Stimulated activated CD8-positive, alpha-beta memory T cell treated with anti-CD3 and anti-CD28 coated beads, Interleukin-4, amount 100 ng/mL, for 1 hour (primary cell): ENCODE measurements at regions not wholly inside any gene's neighbourhood (a gene's known extent, or its start where the extent isn't known, plus 50 kb on each side); places are given as distances from the start of the nearest gene placed in this dataset.

ENCODE experiments used
- DNase-seq, 2 donors: peaks; one replicate each; pipeline ENCODE4 v3.0.0-alpha.2; 2020; ENCODE audit warnings: low read depth in 2 of 2, low spot score in 1 of 2

DNA sequence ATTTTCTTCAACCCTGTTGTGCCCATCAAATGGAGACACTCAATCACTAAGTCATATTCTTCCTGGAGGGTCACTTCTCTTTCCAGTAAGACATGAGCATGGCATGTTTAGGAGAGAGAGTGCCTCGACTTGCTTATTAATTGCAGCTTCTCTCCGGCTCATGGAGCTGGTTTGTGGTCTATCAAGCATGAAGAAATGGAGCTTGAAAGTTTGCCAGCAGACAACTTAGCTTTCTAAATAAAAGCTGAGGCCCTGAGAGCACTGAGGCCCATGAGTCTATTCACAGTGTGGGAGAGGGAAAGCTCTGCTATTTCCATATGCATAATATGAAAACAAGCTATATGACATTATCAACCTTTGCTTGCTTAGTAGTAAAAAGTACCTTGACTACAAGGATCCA is 378.5 kb downstream of the FGF9 start:
- DNase-seq = no peak

DNA sequence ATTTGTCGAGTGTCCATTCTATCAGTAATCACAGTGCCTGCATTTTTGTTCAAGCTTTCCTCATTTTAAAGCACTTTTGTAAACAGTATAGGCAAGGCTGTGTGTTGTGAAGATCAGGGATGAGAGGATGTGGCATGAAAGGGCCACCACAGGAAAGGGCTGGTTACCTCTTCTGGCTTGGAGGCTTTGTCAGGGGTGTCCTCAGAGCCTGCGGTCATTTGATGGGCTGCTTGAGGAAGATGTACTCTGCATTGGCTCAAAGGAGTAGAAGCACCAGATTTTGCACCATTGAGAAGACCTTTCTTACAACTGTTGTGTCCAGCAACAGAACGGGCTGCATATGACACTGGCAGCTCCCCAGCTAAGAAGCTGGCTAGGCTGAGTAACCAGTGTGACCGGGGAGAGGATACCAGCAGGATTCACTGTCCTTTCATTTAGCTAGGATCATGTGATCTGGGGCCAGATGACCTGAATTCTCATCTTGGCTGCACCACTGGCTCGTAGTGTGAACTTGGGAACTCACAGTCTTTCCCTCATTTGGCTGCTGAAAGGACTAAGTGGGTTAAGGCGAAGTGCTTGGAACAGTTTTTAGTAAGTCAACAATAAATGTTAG is 380.2 kb downstream of the FGF9 start:
- DNase-seq = no peak

DNA sequence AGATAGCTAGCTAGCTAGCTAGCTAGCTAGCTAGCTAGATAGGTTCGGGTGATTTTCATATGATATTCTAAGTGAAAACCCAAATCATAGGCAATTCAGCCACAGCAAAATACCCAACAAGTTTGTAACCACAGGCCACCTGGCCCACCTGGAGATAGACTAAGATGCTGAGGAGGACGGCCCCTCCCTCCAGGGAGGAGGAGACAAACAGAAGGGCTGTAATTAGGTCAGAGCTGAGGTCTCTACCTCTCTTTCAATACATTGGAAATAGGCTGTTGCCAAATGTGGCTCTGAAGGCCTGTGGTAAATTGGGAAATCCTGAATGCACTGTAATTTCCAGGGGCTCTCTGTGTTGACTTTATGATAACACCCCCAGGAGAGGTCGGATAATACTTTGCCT is 382.2 kb downstream of the FGF9 start:
- DNase-seq = no peak

DNA sequence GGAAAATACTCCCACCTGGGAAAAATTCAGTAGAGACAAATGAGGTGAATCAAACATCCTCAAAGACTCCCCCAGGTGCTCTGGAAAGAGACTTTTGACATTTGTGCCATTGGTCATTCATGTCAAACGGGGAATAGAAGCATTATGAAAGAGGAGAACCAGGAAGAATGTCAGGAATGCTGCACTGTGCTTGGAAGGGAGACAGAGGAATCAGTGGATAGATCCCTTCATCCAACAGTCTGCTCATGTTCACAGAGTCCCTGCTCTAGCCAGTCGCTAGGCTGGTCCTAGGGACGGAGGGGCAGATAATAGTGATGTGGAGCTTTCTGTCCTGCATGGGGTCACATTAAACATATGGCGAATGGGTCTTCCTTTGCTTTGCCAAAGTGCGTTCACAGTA is 384.4 kb downstream of the FGF9 start:
- DNase-seq = no peak

DNA sequence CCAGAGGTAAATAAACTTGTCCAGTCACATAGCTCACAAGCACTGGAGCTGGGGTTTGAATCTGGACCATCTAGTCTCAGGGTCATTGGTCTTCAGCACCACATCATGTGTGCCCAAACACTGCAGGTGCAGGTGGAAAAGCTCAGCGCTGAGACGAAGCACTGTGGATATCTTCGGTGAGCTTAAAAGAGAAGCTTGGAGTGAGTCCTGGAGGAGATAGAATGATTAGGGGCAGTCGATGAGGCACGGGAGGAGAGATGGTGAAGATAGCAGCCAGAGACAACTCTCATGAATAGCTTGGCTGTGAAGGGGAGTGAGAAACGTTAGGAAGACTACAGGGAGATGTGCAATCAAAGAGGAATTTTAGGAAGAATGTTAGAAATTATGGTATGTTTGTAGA is 389.3 kb downstream of the FGF9 start:
- no peak for DNase-seq

DNA sequence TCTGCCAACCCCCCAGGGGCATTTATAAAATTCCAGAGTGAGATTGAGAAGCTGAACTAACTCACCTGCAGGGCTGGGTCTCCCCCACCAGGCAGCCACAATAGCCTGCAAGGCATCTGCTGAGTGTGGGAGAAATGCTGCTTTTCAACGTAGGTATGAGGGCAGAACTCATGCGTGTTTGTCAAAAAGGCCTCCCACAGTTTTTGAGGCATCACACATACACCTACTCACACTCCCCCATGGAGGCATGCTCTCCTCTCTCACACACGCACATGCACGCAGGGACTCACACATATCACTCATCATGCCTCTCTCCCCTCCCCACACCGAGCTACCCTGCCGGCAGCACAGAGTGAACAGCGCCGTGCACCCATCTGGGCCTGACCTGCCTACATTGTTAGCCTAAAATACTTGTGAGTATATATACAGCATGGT is 390.5 kb downstream of the FGF9 start:
- DNase-seq = peak in 1 of 2 donors; percentile 13

DNA sequence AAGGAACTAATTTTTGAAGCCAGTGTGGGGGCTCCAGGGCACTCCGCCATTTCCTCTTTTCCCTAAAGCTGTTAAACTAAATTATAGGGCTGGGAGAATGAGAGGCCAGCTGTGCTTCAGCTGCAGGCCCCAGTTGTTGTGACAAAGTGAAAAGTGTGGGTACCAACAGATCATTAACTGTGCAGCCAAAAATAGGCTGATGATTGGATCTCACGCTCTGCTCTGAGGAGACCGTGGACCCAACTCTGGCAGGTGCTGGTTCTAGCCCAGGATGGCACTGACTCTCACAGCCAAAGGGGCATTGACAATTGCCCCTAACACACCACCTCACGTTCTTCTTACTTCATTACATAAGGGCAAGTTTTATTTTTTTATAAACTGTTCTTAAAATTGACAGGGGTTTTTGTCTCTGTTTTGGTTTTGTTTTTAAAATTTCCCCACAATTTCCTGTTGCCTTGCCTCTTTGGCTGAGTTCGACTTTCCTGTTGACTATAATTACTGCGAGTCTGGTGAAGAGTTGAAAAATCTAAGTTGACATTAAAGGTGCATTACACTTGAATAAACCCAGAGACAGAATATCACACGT is 391.0 kb downstream of the FGF9 start:
- DNase-seq = no peak

DNA sequence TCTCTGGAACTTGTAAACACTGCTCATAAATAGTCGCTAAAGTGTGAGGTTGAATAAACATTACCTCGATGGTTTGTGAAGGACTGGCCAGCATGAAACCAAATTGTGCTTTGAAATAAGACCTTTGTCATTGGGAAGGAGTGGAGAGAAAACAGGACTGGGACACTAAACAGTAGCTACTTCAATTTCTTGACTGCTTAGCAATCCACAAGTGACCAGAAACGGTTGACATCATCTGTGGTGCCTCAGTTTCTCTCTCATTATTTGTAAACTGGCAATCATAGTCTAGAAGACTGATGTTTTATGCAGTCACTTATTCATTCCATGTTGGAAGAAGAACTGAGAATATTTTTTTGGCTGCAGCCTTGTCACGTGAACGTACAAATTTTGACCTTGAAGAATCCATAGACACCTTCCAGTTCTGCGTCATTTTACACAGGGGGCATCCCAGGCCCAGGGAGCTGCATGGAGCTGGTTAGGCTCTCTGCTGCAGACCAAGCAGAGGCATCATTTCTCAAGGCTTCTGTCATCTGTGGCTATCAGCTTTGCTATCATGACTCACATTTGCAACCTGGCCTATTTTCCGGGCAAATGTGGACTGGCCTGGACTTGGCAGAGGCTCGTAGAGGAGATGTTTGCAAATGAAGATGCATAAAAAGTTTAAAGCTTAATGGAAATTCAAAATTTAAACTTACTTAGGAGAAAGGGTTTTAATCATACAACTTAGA is 391.8 kb downstream of the FGF9 start:
- no peak for DNase-seq

DNA sequence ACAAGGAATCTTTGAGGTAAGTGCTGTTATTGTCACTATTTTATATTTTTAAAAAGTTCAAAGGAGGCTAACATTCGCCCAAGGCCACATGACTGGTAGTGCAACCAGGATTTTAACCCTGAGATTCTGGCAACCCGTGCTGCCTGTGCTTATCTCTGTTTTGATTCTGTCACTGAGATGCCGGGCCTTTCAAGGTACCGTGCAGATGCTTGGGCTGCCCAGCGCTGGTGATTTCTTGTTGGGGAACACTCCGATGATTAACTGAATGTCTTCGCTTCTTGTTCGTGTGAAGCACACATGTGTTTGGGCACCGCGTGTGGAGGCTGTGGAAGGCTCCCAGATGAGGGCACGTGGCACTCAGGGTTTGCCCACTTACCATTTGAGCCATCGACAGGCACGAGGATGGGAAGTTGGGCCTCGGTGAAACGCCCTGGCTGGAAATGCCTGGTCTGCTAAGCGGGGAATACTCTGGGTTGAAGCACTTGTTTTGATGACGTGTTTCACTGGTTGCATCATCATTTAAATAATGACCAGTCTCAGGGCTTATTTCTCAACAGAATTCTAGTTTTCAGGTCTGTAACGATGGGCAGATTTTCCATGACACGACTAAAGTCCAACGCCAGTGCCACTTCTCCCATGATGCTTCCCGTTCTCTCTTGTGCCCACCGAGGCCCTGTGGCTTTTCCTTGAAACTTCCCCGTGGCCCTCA is 392.7 kb downstream of the FGF9 start:
- no peak for DNase-seq

DNA sequence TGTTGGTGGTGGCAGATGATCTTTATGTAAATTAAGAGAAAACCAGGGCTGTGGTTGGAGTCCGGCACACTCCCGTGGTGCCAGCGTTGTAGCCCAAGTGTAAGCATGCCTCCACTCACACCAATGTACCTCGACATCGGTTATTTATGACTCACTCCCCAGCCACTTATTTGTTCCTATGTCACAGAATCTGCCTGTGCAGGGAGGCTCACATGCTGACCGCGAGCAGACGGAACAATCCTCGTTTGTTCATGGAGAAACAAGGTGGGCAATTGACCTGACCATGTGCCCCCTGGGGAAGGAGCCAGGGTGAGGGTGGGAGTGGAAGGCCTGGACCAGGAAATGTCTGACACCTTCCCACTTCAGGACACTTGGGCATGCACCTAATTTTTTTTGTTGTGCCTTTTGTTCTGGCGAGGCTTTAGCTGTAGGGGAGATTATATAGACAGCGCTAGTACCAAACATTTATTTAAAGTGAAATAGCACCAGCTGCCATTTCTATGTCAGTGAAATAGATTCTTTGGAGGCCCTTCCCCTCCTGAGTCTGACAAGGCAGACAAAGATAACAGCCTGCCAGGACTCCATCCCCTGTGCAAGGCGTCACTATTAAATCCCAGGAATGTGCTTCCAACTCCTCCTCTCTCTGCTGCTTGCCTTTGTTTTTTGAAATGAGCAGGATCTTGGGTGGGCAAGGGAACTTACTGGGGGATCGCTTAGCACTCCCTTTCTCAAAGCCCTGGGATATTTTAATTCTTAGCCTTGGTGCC is 394.2 kb downstream of the FGF9 start:
- no peak for DNase-seq

DNA sequence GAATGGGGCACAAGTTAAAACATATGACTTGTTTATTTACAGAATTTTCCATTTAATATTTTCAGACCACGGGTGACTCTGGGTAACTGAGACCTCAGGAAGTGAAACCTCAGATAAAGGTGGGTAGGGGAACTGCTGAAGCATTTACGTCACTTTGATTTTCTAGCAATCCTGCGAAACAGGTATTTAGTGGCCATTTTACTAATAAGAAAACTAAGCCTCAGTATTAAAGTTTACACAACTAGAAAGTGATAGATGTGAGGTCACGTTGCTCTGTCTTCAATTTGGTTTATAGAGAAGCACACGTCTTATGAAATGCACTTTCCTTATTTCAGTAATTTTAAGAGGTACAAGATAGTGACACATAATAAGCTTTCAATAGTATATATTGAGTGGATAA is 402.8 kb downstream of the FGF9 start:
- no peak for DNase-seq

DNA sequence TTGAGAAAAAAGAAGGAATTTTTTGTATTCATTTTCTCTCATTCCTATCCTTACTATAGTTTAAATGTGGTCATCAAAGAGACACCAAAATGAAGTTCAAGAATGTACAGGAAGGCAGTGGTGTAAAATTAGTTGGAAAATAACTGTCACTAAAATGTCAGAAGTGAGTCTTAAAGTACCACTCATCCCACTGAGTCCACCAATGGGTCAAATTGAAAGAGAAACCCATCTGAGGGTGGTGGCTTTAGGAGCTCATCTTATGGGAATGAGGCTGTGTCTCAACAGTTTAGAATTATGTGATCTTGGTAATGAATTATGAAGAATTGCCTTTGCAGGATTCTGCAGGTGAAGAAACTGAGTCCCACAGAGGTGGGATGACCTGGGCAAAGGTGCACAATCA is 403.5 kb downstream of the FGF9 start:
- no peak for DNase-seq

DNA sequence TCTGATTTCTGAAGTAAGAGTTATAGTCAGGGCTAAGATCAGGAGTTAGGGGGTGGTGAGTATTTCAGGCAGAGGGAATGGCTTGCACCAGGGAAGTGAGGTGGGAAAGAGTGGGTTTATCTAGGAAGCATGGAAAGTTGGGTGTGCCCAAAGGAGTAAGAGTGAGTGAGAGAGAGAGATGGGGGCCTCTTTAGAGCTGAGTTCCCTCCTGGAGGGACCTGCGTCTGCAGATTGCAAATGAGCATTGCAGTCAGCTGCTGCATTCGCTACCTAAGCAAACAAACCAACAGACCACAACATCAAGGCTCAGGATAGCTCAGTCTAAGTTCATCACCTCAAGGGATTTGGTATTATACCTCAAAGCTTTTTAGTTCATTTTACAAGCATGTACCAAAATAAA is 405.8 kb downstream of the FGF9 start:
- DNase-seq = no peak

DNA sequence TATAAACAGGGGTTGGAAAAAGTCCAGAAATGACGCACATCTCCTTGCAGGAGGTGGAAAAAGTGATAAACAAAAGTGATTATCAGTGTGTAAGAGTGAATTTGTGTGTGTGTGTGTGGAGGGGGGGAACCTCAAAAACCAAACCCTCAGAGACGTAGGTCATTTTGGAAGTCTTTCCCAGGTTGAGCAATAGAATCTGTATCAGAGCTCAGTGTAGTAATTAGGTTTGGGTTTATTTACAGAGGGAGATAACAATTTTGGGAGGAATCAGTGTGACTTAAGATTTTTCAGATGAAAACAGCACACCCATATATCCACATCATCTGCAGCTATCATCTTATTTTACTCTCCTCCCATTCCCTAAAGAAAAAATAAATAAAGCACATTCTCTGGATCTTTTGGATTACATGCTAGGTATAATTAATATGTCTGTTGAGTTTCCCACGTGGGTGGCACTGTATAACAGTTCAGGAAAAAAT is 406.4 kb downstream of the FGF9 start:
- DNase-seq = no peak

DNA sequence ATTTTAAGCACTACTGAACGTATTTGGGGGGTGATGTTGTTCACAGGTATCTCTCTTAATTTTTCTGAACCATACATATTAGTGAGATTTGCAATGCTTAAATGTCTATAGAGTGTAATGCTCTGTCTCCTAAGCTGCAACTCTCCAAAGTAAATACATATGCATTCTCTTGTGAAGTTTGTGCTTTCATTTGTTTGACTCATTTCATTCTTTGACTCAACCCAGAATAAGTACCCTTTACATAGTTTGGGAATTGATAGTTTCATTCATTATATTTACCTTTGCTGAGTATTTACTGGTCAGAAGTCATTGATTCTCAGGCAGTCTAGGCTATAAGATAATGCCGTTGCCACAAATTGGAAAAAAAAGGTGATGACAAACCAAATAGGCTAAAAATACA is 406.9 kb downstream of the FGF9 start:
- no peak for DNase-seq

DNA sequence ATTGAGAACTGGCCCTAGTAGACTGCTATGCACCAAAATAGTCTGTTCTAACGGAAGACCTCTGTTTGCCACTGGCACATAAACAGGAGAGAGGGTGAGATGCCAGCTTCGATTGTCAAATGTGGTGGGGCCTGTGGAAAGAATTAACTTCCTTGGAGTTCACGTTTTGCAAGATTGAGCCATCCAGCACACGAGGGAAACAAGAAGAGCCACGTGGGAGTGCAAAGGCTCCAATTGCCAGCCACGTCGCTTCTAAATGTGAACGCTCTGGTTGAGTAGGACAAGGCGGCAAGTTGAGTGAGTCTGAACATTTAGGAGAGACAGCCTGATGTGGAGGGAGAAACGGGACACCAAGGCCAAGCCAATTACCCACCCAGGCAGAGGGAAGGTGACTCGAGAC is 409.1 kb downstream of the FGF9 start:
- DNase-seq = no peak

DNA sequence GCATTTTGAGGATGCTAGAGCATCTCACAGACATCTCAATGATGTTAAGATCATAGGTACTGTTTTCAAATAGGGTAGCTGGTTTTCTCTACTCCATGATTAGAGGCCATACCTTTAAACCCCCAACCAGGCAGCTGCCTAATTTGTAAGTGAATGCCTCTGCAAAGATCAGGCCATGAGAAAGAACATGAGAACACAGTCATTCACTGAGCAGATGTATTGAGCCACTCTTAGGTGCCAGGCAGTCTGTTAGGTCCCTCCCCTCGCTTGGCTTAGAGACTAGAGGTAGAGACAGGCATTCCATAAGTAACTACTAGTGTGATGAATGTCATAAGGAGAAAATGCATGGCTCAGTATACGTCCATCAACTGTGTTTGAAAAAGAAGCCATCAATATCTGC is 410.0 kb downstream of the FGF9 start:
- no peak for DNase-seq

DNA sequence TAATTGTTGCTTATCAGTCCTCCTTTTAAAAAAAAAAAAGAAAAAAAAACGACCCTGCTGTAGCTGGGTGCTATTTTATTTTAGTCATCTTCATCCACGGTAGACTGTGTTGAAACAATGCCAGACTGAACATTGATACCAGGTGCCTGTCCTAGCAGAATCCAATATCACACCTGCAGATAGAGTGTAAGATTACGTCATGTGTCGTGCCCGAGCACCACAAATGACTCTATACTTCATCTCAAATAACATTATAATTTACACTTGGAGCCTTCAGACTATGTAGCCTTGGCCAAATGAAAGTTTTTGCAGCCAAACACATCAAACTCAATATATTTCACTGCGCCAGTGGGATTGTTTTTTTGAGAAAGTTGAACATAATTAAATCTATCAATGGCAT is 410.6 kb downstream of the FGF9 start:
- no peak for DNase-seq

DNA sequence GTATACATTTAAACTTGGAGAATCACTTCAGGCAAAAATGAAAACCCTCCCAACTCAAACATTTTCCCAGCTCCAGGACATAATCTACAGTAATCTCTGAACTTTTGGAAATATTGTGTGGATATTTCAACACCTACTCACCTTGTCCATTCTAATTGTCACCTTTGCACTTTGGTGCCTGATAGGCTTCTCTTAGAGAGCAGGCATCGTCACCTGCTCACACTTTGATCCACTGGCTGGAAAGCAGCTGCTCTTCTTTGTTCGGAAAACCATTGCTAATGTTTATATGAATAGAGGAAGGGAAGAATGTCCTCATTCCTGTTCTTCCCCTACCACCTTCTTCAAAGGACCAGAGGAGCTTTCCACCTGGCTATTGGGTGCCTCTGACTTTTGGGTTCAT is 411.2 kb downstream of the FGF9 start:
- no peak for DNase-seq

DNA sequence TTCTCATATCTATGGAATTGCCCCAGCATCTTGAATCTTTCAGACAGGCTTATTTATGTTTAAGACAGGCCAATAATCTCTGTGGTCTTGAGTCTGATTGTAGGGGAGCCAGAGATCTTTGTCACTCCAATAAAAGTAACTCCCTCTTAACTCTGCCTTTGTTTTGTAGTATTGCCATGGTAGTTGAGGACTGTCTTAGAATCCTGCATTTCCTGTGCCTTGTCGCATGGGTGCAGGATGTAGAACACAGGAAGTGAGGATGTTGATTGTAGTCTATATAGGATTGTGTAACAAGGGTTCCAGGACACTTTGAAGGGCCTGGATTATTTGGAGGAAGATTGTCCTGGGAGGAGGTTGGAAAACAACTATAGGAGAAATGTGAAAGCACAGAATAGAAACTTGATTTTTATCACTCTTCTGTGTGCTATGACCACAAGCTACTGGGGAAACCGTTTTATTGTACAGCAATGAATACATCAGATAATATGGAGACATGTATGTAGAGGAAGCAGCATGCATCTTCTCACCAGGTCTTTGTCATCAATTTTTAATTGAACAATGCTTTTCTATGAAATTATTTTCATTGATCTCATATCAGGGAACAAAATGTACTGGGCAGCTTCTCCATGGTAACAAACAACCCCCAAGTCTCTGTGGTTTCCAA is 411.7 kb downstream of the FGF9 start:
- no peak for DNase-seq

DNA sequence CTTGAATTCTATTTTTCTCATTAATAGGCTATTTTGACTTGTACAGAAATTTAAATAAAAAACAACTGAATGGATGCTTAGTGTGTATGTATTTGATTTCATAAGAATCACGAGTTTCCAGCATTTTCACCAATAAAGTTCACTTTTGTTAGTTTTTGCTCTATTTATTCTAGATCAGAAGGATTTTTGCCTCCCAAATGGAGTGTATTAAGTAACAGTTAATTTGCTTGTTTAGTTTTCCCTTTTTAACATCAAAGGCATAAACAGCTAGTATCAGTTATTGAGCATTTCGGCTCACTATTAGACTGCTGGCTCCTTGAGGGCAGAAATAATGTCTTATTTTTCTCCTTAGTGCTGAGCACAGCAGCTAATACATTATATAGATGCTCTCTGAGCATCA is 414.1 kb downstream of the FGF9 start:
- DNase-seq = no peak
